ENCODE measurements at regions not wholly inside any gene's neighbourhood (a gene's known extent, or its start where the extent isn't known, plus 50 kb on each side); places are given as distances from the start of the nearest gene placed in this dataset.

DNA sequence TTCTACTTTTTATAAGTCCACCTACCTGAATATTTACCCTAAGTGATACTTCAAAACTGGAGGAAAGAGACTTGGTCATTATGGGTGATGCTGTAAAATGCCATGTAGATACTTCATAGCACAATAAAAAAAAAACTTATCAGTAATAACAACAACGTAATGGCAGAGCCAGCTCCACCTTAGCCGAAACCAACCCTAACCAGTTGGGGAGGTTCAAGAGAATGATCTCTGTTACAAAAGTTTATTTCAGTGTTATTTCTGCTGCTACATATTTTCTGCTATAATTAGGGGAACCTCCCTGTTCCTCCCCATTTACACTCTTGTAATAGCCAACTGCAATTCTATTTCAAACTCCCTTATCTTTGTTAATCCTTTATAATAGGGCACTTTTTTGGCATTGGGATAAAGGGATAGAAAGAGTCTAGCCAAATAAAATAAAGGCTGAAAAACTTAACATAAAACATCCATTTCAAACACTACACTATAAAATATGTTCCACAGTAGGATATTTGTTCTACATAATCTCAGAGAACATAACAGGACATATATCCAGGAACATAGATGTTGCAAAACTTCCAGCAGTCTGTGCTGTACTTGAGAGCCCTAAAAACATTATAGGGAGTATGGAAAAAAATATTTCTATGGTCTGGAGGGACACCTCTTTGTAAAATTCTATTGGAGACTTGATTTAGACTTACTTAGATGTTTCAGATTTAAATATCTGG is 138.7 kb upstream of the POF1B start:
- no peak for DNase-seq

DNA sequence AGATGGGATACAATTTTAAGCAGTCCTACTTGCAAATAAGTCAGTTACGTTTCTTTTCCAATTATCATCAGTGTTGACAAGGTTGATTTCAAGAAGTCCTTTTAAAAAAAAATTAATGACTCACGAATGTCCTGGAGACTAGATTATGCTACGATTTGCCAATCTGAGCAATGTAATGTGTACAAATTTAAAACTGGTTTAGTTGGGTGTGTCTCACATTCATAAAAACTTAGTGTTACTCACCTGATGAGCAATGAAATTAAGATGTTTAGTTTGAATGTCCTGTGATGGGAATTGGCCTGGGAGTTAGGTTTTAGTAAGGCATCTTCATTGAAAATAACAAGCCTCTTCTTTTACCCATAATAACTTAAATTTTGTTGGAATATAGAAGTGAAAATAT is 136.7 kb upstream of the POF1B start:
- DNase-seq = no peak

DNA sequence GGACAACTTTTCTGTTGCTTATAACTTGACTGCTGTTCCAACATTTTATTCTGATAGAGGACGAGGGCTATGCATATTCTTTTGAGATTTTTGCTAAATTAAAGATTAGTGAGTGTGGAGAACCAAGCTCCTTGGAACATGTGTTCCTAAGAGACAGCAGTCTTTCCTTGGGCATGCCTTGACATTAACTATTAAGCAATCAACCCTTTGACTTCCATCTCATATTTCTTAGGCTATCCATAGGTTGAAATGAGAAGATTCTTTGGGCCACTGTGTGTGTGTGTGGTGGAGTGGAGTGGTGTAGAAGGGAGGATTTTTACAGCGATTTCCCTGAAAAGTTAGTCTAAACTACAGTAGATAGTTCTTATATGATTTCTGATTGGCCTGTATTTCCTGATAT is 127.4 kb upstream of the POF1B start:
- DNase-seq = no peak

DNA sequence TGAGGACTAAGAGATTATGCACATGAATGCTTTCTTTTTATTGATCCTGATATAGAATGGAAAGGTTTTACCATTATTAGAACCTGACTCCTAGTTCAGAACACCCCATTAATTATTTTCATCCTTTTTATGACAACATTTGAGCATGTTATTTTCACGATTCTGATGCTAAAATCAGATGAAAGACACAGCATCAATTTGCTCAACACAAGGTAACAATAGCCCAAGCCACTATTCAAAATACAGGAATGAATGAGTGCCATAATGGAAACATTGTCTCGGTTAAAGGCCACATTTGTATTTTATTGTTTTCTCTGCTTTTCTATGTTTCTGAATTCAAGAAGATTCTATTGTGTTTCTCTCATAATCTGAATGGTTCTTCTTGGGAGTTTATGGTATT is 126.3 kb upstream of the POF1B start:
- no peak for DNase-seq

DNA sequence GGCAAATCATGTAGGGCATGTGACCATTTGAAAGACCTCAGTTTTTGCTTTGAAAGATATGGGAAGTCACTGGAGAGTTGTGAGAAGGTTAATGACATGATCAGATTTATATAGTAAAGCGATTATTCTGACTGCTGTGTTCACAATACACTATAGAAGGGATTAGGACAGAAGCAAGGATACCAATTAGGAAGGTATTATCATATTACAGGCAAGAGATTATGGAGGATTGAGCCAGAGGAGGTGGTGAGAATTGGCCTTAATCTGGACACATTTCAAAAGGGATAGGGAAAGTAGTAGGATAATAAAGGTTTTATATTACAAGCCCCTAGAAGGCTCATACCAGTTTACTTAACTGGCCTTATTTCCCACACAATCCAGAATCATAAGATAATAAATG is 124.9 kb upstream of the POF1B start:
- DNase-seq = no peak

DNA sequence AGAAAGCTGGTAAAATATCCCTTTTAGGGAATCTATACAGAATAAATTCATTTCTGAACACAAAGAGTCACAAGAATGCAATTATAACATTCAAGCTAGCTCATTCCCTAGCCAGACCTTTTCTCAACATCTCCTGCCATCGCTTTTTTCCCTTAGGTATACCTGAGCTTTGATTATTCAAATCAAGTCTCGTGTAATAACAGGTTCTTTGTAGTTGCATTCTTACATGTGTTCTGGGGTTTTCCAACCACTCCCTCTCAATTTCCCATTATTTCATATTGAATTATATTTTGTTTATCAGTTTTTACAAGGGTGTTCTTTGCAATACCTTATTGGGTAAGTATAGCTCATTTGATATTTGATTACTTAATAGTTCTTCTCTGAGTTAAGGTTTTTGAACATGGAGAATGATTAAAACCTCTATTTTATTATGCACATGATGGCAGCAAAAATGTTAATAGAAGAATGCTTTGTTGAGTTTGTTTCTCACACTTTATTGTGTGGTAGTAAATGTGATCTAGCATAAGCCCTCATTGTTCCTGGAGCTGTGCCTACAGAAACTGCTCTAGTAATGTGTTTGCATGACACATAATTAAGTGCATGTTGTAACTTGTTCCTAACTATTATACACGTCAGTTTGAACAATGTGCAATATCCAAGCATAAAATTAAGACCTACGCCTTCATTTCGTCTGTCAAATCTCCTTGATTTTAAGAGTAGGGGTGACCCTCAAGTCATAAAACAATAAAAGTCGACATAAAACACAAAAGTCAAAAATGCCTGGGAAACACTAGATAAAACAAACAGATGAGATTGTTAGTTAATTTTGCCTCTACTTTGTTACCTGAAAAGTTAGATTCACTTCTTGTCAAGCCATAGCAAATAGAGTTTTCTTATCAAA is 124.0 kb upstream of the POF1B start:
- DNase-seq = no peak

DNA sequence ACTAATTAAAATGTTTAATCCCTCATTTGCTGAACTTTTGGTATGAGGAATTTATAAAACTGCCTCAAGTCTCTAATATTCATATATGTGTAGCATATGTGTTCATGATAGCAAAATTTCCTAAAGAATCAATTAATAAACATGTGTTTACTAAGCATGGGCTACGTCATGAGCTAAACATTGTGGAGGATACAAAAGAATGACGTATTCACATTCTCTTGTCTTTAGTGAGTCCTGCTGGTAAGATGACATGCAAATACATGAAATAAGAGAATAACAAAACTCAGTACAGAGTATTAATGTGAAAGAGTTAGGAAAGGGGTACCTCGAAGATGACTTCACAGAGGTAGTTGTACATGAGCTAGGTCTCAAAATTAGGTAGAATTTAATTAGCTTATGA is 121.9 kb upstream of the POF1B start:
- DNase-seq = no peak

DNA sequence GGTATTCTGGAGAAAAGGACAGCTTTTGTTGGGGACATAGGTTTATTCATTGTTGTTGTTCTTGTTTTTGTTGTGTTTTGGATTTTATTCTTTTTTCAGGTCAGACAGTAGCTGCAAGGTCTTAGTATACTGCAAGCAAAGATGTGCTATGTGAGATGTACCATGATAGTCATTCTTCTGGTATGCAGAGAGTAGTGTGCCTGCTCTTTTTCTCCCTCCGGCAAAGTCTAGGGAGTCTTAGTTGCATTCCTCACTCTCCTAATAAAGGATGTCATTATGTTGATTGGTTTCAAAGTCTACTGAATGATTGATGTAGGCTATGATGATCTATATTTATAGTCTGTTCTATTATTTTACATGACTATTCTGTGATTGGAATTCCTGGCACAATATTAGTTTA is 119.9 kb upstream of the POF1B start:
- DNase-seq = no peak

DNA sequence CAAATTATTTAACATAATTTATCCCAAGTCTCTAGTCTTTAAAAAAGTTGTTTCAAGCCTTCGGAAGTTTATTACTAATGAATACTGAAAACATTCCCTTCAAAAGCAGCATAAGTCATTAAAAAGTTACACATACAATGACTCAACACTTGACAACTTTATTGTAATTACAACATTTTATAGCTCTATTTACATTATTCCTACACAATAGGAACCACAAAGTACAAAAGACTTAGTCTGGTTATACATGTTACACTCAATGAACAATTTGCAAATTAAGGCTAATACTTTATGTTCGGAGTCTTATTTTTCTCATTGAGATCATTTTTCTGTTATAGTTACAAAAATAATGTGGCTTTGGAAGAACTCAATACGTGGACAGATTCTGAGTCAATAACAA is 114.4 kb upstream of the POF1B start:
- no peak for DNase-seq

DNA sequence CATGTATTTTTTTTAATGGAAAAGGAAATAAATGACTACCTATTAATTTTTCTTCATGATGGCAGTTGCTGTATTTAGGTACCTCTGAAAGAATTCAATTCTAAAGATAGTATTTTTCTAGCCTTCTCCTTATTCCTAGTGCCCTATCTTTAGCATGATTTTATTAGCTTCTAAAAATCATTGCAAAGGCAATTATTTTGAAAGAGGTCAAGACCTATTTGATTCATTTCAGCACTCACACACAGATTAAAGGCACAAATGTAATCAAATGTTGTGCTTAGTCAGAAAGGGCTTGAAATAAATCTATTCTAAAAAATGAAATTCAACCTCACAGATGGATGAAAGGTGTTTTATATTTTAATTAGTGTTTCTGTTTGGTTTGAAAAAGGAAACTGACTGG is 74.8 kb upstream of the POF1B start:
- no peak for DNase-seq

DNA sequence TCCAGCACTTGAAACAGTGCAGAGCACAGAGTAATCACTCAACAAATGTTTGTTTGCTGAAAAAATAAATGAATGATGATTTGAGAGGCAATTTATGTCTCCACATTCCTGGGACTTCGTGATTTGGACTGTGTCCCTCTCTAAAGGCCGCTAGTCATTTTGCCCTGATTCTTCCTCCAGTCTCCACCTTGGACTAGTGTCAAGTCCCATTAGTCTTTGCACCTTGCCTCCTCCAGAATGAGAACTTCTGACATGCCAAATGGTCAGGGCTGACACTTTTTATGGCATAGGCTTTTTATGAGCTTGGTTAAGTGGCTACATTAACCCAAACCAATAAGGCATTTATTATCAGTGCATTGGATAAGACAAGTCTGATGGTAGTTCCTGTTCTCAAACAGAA is 65.1 kb upstream of the POF1B start:
- DNase-seq = no peak

Measured in Kasumi-1 (cell line).